Endothelial cell of umbilical vein (primary cell): ENCODE measurements at regions not wholly inside any gene's neighbourhood (a gene's known extent, or its start where the extent isn't known, plus 50 kb on each side); places are given as distances from the start of the nearest gene placed in this dataset.

Source experiments
- BruUV-seq: library from RNA; stranded (reverse); fragments of 400-500 nt; replicated peaks from 2 replicates; lab custom pipeline; 2021; lab: Mats Ljungman, UMichigan
- CTCF ChIA-PET: fragments of 300-600, 350-600 bp; sonication (Branson Sonifier 250); formaldehyde crosslinking; loops from one replicate; lab custom pipeline; 2021; ENCODE audit warnings: antibody characterized with exemption, inconsistent platforms; lab: Charles Lee
- POLR2A ChIA-PET: fragments of 300-600, 350-600 bp; sonication (Branson Sonifier 250); formaldehyde crosslinking; loops from one replicate; lab custom pipeline; 2021; ENCODE audit warnings: antibody characterized with exemption, inconsistent platforms; lab: Charles Lee
- DNase-seq: peaks from one replicate; pipeline ENCODE4 v3.0.0-alpha.2; 2011; ENCODE audit warnings: low read depth, low spot score
- FAIRE-seq: peaks from 2 replicates; lab custom pipeline; 2011; peaks lifted over from hg19 to GRCh38; lab: Jason Lieb, UNC
- H2AFZ ChIP-seq: 2 replicates; pipeline ENCODE4 v1.6.0; 2012; ENCODE audit warnings: low read depth, low read length, control low read depth, inconsistent platforms
- H3K27ac ChIP-seq: 2 replicates; pipeline ENCODE4 v1.5.1; 2011; ENCODE audit warnings: low read depth, mild to moderate bottlenecking, control low read depth, low read length, moderate library complexity; ENCODE audit not compliant: insufficient read depth
- H3K27me3 ChIP-seq, 2 experiments: 2 replicates each; pipeline versions ENCODE4 v1.6.0 to v1.6.1; 2011; ENCODE audit warnings: low read length in 2 of 2, mixed read lengths in 1 of 2; ENCODE audit not compliant: control insufficient read depth in 2 of 2, insufficient read depth in 2 of 2
- H3K36me3 ChIP-seq, 2 experiments: 2 replicates in 1 of 2; 3 replicates in 1 of 2; pipeline ENCODE4 v1.5.1; 2011; ENCODE audit warnings: low read length in 2 of 2, mild to moderate bottlenecking in 1 of 2, moderate library complexity in 1 of 2; ENCODE audit not compliant: control insufficient read depth in 2 of 2, insufficient read depth in 2 of 2; ENCODE audit errors: extremely low read depth in 1 of 2
- H3K4me1 ChIP-seq: 3 replicates; pipeline ENCODE4 v1.5.1; 2011; ENCODE audit warnings: mild to moderate bottlenecking, low read length; ENCODE audit not compliant: control insufficient read depth, insufficient read depth; ENCODE audit errors: extremely low read depth
- H3K4me2 ChIP-seq: 2 replicates; pipeline ENCODE4 v1.6.1; 2011; ENCODE audit warnings: low read length, control low read depth, mixed read lengths; ENCODE audit not compliant: insufficient read depth
- H3K4me3 ChIP-seq, 3 experiments: fragments of 200-600 bp in 1 of 3; sonication (generic), shearing (Covaris generic) in 1 of 3; replicated peaks in 1 of 3; 2 replicates each; pipeline ENCODE4 v1.5.1; 2011 to 2016; ENCODE audit warnings: control low read depth in 3 of 3, low read length in 3 of 3, mild to moderate bottlenecking in 2 of 3, inconsistent platforms in 1 of 3, low read depth in 1 of 3, moderate library complexity in 1 of 3; ENCODE audit not compliant: insufficient read depth in 1 of 3
- H3K79me2 ChIP-seq: 2 replicates; pipeline ENCODE4 v1.6.0; 2012; ENCODE audit warnings: low read length, inconsistent platforms; ENCODE audit not compliant: control insufficient read depth, insufficient read depth
- H3K9ac ChIP-seq: replicated peaks from 2 replicates; pipeline ENCODE3; 2011; ENCODE audit warnings: low read length, control low read depth; ENCODE audit not compliant: insufficient read depth; ENCODE audit errors: extremely low read depth
- H3K9me1 ChIP-seq: replicated peaks from 3 replicates; pipeline ENCODE4 v1.6.0; 2011; ENCODE audit warnings: mild to moderate bottlenecking, low read length; ENCODE audit not compliant: control insufficient read depth, insufficient read depth; ENCODE audit errors: extremely low read depth
- H3K9me3 ChIP-seq: replicated peaks from 2 replicates; pipeline ENCODE4 v1.5.1; 2012; ENCODE audit warnings: low read length, inconsistent platforms; ENCODE audit not compliant: control insufficient read depth, insufficient read depth
- H4K20me1 ChIP-seq: replicated peaks from 2 replicates; pipeline ENCODE3; 2011; ENCODE audit warnings: mild to moderate bottlenecking, low read length; ENCODE audit not compliant: control insufficient read depth, insufficient read depth; ENCODE audit errors: extremely low read depth
- CTCF ChIP-seq, 2 donors: IDR thresholded peaks; 1 replicate in 1 of 2; 2 replicates in 1 of 2; pipeline ENCODE4 v1.5.1; 2011; ENCODE audit warnings: low read length in 2 of 2, mild to moderate bottlenecking in 2 of 2, moderate library complexity in 2 of 2, control low read depth in 1 of 2, inconsistent platforms in 1 of 2, low read depth in 1 of 2; ENCODE audit not compliant: insufficient read depth in 1 of 2; ENCODE audit errors: extremely low read depth in 1 of 2
- EZH2 ChIP-seq: IDR thresholded peaks from 2 replicates; pipeline ENCODE4 v1.6.1; 2012; ENCODE audit warnings: borderline replicate concordance, low read depth, mild to moderate bottlenecking, moderate library complexity, low read length, inconsistent platforms; ENCODE audit not compliant: severe bottlenecking
- FOS ChIP-seq: IDR thresholded peaks from 2 replicates; pipeline ENCODE4 v1.6.1; 2011; ENCODE audit warnings: mild to moderate bottlenecking, low read length, moderate library complexity, borderline replicate concordance; ENCODE audit not compliant: insufficient read depth
- GATA2 ChIP-seq: IDR thresholded peaks from 2 replicates; pipeline ENCODE4 v1.7.0; 2011; ENCODE audit warnings: low read depth, mild to moderate bottlenecking, moderate library complexity, mixed read lengths, low read length; ENCODE audit not compliant: insufficient read length, insufficient read depth
- JUN ChIP-seq: IDR thresholded peaks from 2 replicates; pipeline ENCODE4 v1.6.1; 2011; ENCODE audit warnings: borderline replicate concordance, low read depth; ENCODE audit not compliant: insufficient read length, insufficient read depth
- MAX ChIP-seq: IDR thresholded peaks from 2 replicates; pipeline ENCODE4 v1.6.1; 2011; ENCODE audit not compliant: insufficient read depth, insufficient read length
- MYC ChIP-seq: IDR thresholded peaks from one replicate; pipeline ENCODE4 v1.6.1; 2011; ENCODE audit warnings: mild to moderate bottlenecking, low read depth, low read length
- POLR2A ChIP-seq: IDR thresholded peaks from 2 replicates; pipeline ENCODE4 v1.6.1; 2012; ENCODE audit warnings: low read depth, mild to moderate bottlenecking, control low read depth, low read length
- POLR2AphosphoS5 ChIP-seq: IDR thresholded peaks from 2 replicates; pipeline ENCODE4 v1.6.1; 2012; ENCODE audit warnings: low read depth, mild to moderate bottlenecking, control low read depth, low read length, moderate library complexity; ENCODE audit not compliant: insufficient read depth
- dilution Hi-C: fragments of 300-500 bp; cut with MboI; formaldehyde crosslinking; loops from one replicate; pipeline ENCODE4 v1.15.0; 2019; ENCODE audit warnings: low sequenced_read_pairs; ENCODE audit not compliant: extremely low pct_ligation_motif_present
- intact Hi-C: fragments of 100-400 bp; cut with micrococcal nuclease; formaldehyde crosslinking; loops from one replicate; pipeline ENCODE4 v1.10.0; 2022

GRCh38 chr1:192081359-192081758 lies 76.9 kb upstream of the RGS18 start:
- intact Hi-C loops = no loop called here
- Histone ChIP-seq H3K9ac (no peak overlapping the region), H2AFZ (no peak overlapping the region), H3K36me3 (no peaks in the 10 kb centered on the region), H4K20me1 (no peaks in the 10 kb centered on the region), H3K4me2 (no peak overlapping the region), H3K9me3 (no peaks in the 10 kb centered on the region), H3K4me3 (no peak overlapping the region), H3K27me3 (no peaks in the 10 kb centered on the region), H3K4me1 (no peaks in the 10 kb centered on the region), H3K9me1 (no peaks in the 10 kb centered on the region), H3K27ac (no peak overlapping the region), H3K79me2 (no peaks in the 10 kb centered on the region)
- dilution Hi-C loops = no loop called here
- no TSS peak for BruUV-seq
- TF ChIP-seq POLR2AphosphoS5 (no peak), MYC (no peak), FOS (no peak), MAX (no peak), EZH2 (no peak), JUN (no peak), CTCF (IDR thresholded peaks at IDR 0.05; ENCODE audit: extremely low read depth in 1 of 2, insufficient read depth in 1 of 2, low read depth in 1 of 2, low read length in 2 of 2) (no peak), GATA2 (no peak), POLR2A (no peak)
- no peak for FAIRE-seq
- DNase-seq = no peak
- CTCF ChIA-PET = interaction anchor here (1.0 to 1.7 kb wide), 2 partner anchors 12 to 16 kb away, joined by 3 read pairs; no protein-coding TSS in a partner anchor
- POLR2A ChIA-PET = no interaction called here
